Loucy (cell line): ENCODE measurements at regions not wholly inside any gene's neighbourhood (a gene's known extent, or its start where the extent isn't known, plus 50 kb on each side); places are given as distances from the start of the nearest gene placed in this dataset.

Experiments
- H2AFZ ChIP-seq: fragments of 200-600 bp; sonication (generic); 2 replicates; pipeline ENCODE4 v1.6.0; 2016; ENCODE audit warnings: antibody characterized with exemption, mild to moderate bottlenecking, low read length, moderate library complexity
- H3F3A ChIP-seq: fragments of 200-600 bp; 2 replicates; pipeline ENCODE4 v1.6.0; 2016; ENCODE audit warnings: antibody characterized with exemption, low read depth, mild to moderate bottlenecking
- H3K27me3 ChIP-seq: fragments of 200-600 bp; sonication (generic); 2 replicates; pipeline ENCODE4 v1.6.1; 2014; ENCODE audit warnings: low read length, mild to moderate bottlenecking; ENCODE audit not compliant: insufficient read depth, poor library complexity, severe bottlenecking
- H3K36me3 ChIP-seq: fragments of 200-600 bp; sonication (generic); 2 replicates; pipeline ENCODE4 v1.6.1; 2016; ENCODE audit warnings: low read length; ENCODE audit not compliant: insufficient read depth
- H3K4me1 ChIP-seq: fragments of 200-600 bp; sonication (generic); 2 replicates; pipeline ENCODE4 v1.5.1; 2014; ENCODE audit warnings: low read length, mild to moderate bottlenecking; ENCODE audit not compliant: insufficient read depth, poor library complexity, severe bottlenecking
- H3K4me2 ChIP-seq: fragments of 200-600 bp; sonication (generic); 2 replicates; pipeline ENCODE4 v1.6.0; 2014; ENCODE audit warnings: antibody characterized with exemption, low read length, low read depth, mild to moderate bottlenecking; ENCODE audit not compliant: poor library complexity, severe bottlenecking
- H3K4me3 ChIP-seq: fragments of 200-600 bp; sonication (generic); 2 replicates; pipeline ENCODE4 v1.5.1; 2014; ENCODE audit warnings: low read length, mild to moderate bottlenecking, mixed read lengths; ENCODE audit not compliant: poor library complexity, severe bottlenecking
- H3K79me2 ChIP-seq: fragments of 200-600 bp; sonication (generic); 2 replicates; pipeline ENCODE4 v1.6.1; 2014; ENCODE audit warnings: low read length; ENCODE audit not compliant: insufficient read depth
- H3K9ac ChIP-seq: fragments of 200-600 bp; sonication (generic); 2 replicates; pipeline ENCODE4 v1.6.0; 2014; ENCODE audit warnings: mild to moderate bottlenecking, low read depth, low read length, moderate library complexity; ENCODE audit not compliant: poor library complexity, severe bottlenecking
- H3K9me2 ChIP-seq: fragments of 200-600 bp; sonication (generic); replicated peaks from 2 replicates; pipeline ENCODE4 v1.6.1; 2016; ENCODE audit warnings: low read depth, low read length, mixed read lengths
- H3K9me3 ChIP-seq: fragments of 200-600 bp; sonication (generic); 2 replicates; pipeline ENCODE4 v1.6.1; 2014; ENCODE audit warnings: mild to moderate bottlenecking, antibody characterized with exemption, low read length, low read depth; ENCODE audit not compliant: insufficient read depth
- H4K20me1 ChIP-seq: fragments of 200-600 bp; sonication (generic); 2 replicates; pipeline ENCODE4 v1.6.0; 2014; ENCODE audit warnings: antibody characterized with exemption, low read length, mild to moderate bottlenecking; ENCODE audit not compliant: insufficient read depth, poor library complexity, severe bottlenecking
- EZH2phosphoT487 ChIP-seq: fragments of 200-600 bp; IDR thresholded peaks from 2 replicates; pipeline ENCODE4 v1.6.1; 2018; ENCODE audit warnings: antibody characterized with exemption, mild to moderate bottlenecking, moderate library complexity, borderline replicate concordance
- TF ChIP-seq, protein P1 (sequence below): fragments of 200-600 bp; sonication (generic); conservative IDR thresholded peaks from 2 replicates; pipeline ENCODE4 v1.5.1; 2014; ENCODE audit warnings: mild to moderate bottlenecking, antibody characterized with exemption, low read length

DNA sequence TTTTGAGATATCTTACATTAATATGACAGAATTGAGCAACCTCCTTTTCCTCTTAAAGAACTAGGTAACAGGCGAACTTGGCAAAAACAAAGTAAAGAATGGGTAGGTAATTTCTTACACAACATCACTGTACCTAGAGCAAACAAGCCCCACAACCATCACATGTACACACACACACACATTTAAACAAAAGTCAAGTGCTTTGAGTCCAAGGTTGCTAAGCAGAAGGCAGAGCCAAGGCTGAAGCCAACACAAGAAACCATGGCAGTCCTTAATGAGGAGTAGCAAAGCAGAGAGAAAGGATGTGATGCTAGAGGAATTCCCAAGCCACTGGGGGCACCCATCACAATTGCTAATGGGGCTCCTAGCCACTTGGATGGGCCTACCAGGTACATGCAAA, 164.1 kb downstream of the PAX3 start:
- no peak overlapping the region for H3K4me3 ChIP-seq
- no peaks in the 10 kb centered on the region for H3K9me2 ChIP-seq
- no peaks in the 10 kb centered on the region for H3K4me1 ChIP-seq
- H4K20me1 ChIP-seq, result no peaks in the 10 kb centered on the region
- no peaks in the 10 kb centered on the region for H3F3A ChIP-seq
- no peaks in the 10 kb centered on the region for H3K27me3 ChIP-seq
- H2AFZ ChIP-seq, result no peak overlapping the region
- H3K36me3 ChIP-seq, result no peaks in the 10 kb centered on the region
- TF ChIP-seq, protein P1, sequence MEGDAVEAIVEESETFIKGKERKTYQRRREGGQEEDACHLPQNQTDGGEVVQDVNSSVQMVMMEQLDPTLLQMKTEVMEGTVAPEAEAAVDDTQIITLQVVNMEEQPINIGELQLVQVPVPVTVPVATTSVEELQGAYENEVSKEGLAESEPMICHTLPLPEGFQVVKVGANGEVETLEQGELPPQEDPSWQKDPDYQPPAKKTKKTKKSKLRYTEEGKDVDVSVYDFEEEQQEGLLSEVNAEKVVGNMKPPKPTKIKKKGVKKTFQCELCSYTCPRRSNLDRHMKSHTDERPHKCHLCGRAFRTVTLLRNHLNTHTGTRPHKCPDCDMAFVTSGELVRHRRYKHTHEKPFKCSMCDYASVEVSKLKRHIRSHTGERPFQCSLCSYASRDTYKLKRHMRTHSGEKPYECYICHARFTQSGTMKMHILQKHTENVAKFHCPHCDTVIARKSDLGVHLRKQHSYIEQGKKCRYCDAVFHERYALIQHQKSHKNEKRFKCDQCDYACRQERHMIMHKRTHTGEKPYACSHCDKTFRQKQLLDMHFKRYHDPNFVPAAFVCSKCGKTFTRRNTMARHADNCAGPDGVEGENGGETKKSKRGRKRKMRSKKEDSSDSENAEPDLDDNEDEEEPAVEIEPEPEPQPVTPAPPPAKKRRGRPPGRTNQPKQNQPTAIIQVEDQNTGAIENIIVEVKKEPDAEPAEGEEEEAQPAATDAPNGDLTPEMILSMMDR, result no peak
- TF ChIP-seq EZH2phosphoT487, result no peak
- no peak overlapping the region for H3K9ac ChIP-seq
- H3K4me2 ChIP-seq, result no peak overlapping the region
- no peaks in the 10 kb centered on the region for H3K9me3 ChIP-seq
- no peaks in the 10 kb centered on the region for H3K79me2 ChIP-seq

DNA sequence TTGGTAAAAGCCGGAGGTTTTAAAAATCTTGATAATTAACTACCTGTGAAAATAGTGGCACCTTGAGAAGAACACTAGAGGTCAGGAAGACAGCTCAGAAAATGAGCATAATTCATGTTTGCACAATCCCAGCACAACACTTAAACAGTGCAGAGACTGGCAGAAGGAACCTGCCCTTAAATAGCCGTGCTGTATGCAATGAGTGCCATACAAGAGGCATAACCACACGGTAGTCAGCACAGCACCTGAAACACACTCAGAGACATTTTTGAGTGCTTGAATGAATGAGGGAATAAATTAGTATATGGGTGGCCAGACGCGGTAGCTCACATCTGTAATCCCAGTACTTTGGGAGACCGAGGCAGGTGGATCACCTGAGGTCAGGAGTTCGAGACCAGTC, 164.9 kb downstream of the PAX3 start:
- no peak overlapping the region for H3K4me3 ChIP-seq
- no peaks in the 10 kb centered on the region for H3K27me3 ChIP-seq
- H3K4me1 ChIP-seq, result no peaks in the 10 kb centered on the region
- H3K4me2 ChIP-seq, result no peak overlapping the region
- H3K9ac ChIP-seq, result no peak overlapping the region
- H3K79me2 ChIP-seq, result no peaks in the 10 kb centered on the region
- H3K36me3 ChIP-seq, result no peaks in the 10 kb centered on the region
- H3K9me3 ChIP-seq, result no peaks in the 10 kb centered on the region
- H4K20me1 ChIP-seq, result no peaks in the 10 kb centered on the region
- TF ChIP-seq, protein P1, result no peak
- no peak for TF ChIP-seq EZH2phosphoT487
- no peaks in the 10 kb centered on the region for H3F3A ChIP-seq
- no peaks in the 10 kb centered on the region for H3K9me2 ChIP-seq
- no peak overlapping the region for H2AFZ ChIP-seq

DNA sequence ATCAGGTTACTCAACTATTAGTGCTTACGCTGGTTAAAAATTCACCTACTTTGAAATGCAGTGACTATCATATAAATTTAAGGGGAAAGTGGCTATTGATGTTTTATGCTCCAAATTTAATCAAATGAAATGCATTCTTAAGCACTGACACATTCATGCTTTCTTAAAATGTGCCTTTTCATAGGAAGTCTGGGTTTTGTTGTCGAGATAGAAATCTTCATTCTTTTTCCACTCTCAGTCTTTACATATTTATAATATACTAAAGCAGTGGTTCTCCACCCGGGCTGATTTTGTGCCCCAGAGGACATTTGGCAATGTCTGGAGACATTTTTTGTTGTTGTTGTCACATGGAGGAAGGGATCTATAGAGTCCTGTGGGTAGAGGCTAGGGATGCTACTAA, 167.9 kb downstream of the PAX3 start:
- Histone ChIP-seq H3K79me2 (no peaks in the 10 kb centered on the region), H2AFZ (no peak overlapping the region), H3F3A (no peaks in the 10 kb centered on the region), H3K4me1 (no peaks in the 10 kb centered on the region), H4K20me1 (no peaks in the 10 kb centered on the region), H3K9ac (no peak overlapping the region), H3K9me2 (no peaks in the 10 kb centered on the region), H3K9me3 (no peaks in the 10 kb centered on the region), H3K36me3 (no peaks in the 10 kb centered on the region), H3K27me3 (no peaks in the 10 kb centered on the region), H3K4me2 (no peak overlapping the region), H3K4me3 (no peak overlapping the region)
- TF ChIP-seq, protein P1, result no peak
- no peak for TF ChIP-seq EZH2phosphoT487
